ENCODE measurements at regions not wholly inside any gene's neighbourhood (a gene's known extent, or its start where the extent isn't known, plus 50 kb on each side); places are given as distances from the start of the nearest gene placed in this dataset.
A peak's percentile ranks its signal among the peaks of the same experiment; 100 is the strongest.

DNA sequence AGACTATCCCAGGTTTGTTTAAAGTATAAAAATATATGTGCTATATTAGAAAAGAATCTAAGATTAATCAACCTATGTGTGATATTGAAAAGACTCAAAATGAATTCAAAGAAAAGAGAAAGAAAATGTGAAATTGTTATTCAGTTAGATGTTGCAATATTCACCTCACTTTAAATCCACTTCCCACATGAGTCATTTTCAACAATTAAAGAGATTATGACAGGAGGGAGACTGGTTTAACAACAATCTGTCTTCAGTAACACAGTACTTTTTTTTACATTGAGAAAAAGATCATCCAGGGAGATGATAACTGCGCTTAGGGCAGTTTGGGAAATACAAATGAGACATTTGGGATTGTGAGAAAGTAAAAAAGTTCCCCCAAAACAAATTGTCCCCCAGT lies 1246.2 kb downstream of the SLITRK1 start:
- TF ChIP-seq, protein P1, sequence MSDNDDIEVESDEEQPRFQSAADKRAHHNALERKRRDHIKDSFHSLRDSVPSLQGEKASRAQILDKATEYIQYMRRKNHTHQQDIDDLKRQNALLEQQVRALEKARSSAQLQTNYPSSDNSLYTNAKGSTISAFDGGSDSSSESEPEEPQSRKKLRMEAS (IDR thresholded peaks at IDR 0.05; ENCODE audit: low read depth, low read length), result peak; percentile 31; the same call in 1 of the 2 replicates
- TF ChIP-seq POLR2A (IDR thresholded peaks at IDR 0.05; ENCODE audit: extremely low read depth, insufficient read length) (no peak), MYC (IDR thresholded peaks at IDR 0.05; ENCODE audit: low read depth, low read length) (no peak)
- TF ChIP-seq, protein P2, sequence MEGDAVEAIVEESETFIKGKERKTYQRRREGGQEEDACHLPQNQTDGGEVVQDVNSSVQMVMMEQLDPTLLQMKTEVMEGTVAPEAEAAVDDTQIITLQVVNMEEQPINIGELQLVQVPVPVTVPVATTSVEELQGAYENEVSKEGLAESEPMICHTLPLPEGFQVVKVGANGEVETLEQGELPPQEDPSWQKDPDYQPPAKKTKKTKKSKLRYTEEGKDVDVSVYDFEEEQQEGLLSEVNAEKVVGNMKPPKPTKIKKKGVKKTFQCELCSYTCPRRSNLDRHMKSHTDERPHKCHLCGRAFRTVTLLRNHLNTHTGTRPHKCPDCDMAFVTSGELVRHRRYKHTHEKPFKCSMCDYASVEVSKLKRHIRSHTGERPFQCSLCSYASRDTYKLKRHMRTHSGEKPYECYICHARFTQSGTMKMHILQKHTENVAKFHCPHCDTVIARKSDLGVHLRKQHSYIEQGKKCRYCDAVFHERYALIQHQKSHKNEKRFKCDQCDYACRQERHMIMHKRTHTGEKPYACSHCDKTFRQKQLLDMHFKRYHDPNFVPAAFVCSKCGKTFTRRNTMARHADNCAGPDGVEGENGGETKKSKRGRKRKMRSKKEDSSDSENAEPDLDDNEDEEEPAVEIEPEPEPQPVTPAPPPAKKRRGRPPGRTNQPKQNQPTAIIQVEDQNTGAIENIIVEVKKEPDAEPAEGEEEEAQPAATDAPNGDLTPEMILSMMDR (IDR thresholded peaks at IDR 0.05; ENCODE audit: low read depth, low read length), result no peak
- peak; percentile 31 for DNase-seq (ENCODE audit: low read depth)
- H3K4me3 ChIP-seq (ENCODE audit: low read depth, low read length), result no peak overlapping the region

DNA sequence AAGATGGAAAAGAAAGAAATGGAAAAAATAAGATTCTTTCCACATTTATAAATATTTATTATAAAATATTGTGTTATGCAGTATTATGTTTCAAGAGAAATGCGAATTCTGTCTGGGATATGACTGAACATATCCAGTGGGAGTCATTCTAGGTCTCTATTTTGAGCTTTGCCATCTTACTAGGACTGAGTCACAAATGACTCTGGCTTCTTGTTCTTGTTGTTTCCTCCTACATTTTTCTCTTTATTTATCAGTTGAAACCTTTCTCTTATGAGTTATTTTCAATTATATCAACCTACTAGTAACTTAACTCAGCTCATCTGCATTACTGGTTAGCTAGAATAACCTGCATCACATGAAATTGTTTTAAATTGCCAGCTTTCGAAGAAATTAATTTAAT lies 1247.3 kb downstream of the SLITRK1 start:
- DNase-seq (ENCODE audit: low read depth), result no peak
- TF ChIP-seq, protein P2 (IDR thresholded peaks at IDR 0.05; ENCODE audit: low read depth, low read length), result no peak
- TF ChIP-seq, protein P1 (IDR thresholded peaks at IDR 0.05; ENCODE audit: low read depth, low read length), result no peak
- TF ChIP-seq MYC (IDR thresholded peaks at IDR 0.05; ENCODE audit: low read depth, low read length), result no peak
- TF ChIP-seq POLR2A (IDR thresholded peaks at IDR 0.05; ENCODE audit: extremely low read depth, insufficient read length), result no peak
- no peak overlapping the region for H3K4me3 ChIP-seq (ENCODE audit: low read depth, low read length)

DNA sequence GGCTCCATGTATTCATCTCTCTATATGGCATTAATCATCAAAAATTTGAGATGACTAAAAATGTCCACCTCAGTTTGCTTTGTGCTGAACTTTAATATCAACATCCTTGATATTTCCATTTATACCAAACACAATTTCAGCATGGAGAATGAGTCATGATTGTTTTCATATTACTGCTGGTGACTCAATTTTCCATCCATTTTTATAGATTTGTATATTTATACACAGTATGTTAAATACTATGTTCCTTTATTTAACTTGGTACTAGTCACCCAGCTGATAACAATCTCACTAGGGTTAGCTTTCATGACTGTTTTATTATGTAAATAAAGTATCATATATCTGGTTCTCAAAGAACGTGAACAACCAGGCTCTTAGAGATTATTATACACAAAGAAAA lies 1255.1 kb downstream of the SLITRK1 start:
- H3K4me3 ChIP-seq (ENCODE audit: low read depth, low read length), result no peak overlapping the region
- TF ChIP-seq POLR2A (IDR thresholded peaks at IDR 0.05; ENCODE audit: extremely low read depth, insufficient read length), result no peak
- TF ChIP-seq, protein P1 (IDR thresholded peaks at IDR 0.05; ENCODE audit: low read depth, low read length), result no peak
- DNase-seq (ENCODE audit: low read depth), result no peak

DNA sequence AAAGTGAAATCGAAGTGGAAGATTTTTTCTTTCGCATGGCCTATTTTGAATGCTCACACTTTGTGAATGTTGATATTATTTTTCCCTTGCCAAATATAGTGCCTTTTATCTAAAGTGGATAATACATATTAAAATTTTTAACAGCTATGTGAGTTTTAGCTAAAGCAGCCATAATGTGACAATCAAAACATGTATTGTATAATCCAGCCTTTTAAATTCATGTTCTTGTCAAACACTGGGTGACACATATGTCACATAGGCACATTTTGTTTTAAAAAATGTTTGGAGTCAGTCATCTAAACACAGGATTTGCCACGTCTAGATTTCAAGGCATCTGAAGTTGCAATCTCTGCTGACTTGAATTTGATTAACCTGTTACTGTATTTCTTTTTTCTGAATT lies 1256.6 kb downstream of the SLITRK1 start:
- no peak for DNase-seq (ENCODE audit: low read depth)
- no peak overlapping the region for H3K4me3 ChIP-seq (ENCODE audit: low read depth, low read length)
- TF ChIP-seq MYC (IDR thresholded peaks at IDR 0.05; ENCODE audit: low read depth, low read length) (no peak), POLR2A (IDR thresholded peaks at IDR 0.05; ENCODE audit: extremely low read depth, insufficient read length) (no peak)
- TF ChIP-seq, protein P2 (IDR thresholded peaks at IDR 0.05; ENCODE audit: low read depth, low read length), result no peak
- TF ChIP-seq, protein P1 (IDR thresholded peaks at IDR 0.05; ENCODE audit: low read depth, low read length), result no peak

DNA sequence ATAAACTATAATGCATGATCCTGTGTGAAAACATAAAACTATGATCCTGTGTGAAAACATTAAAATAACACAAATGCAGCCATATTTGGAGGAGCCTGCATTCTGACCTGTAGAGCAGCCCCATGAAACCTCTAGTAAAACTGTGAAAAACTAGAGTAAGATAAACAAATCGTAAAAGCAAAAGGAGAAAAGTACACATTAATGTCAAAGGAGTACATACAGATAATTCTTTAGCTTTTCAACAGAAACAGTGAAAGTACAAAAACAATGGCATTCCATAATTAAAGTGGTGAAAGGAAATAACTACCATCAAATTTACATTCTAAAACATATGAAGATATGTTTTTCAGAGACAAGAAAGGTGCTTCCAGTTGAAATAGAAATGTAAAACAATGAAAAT lies 1267.2 kb downstream of the SLITRK1 start:
- H3K4me3 ChIP-seq (ENCODE audit: low read depth, low read length), result no peak overlapping the region
- DNase-seq (ENCODE audit: low read depth), result no peak
- TF ChIP-seq MYC (IDR thresholded peaks at IDR 0.05; ENCODE audit: low read depth, low read length), result no peak
- TF ChIP-seq, protein P1 (IDR thresholded peaks at IDR 0.05; ENCODE audit: low read depth, low read length), result no peak
- no peak for TF ChIP-seq POLR2A (IDR thresholded peaks at IDR 0.05; ENCODE audit: extremely low read depth, insufficient read length)
- TF ChIP-seq, protein P2 (IDR thresholded peaks at IDR 0.05; ENCODE audit: low read depth, low read length), result no peak

DNA sequence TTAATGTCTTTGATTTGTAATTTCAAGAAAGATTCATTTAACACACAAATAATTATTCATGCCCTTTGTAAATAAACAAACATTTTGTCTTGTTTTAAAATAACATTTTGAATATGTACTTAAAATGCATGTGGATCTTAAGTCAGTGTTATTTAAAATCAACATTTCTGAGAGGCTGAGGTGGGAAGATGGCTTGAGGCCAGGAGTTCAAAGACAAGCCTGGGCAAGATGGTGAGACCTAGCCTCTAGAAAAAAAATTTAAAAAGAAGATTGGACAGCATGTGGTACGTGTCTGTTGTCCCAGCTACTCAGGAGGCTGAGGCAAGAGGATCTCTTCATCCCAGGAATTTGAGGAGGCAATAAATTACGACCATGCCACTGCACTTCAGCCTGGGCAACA lies 1268.2 kb downstream of the SLITRK1 start:
- no peak overlapping the region for H3K4me3 ChIP-seq (ENCODE audit: low read depth, low read length)
- TF ChIP-seq, protein P2 (IDR thresholded peaks at IDR 0.05; ENCODE audit: low read depth, low read length), result no peak
- no peak for TF ChIP-seq POLR2A (IDR thresholded peaks at IDR 0.05; ENCODE audit: extremely low read depth, insufficient read length)
- DNase-seq (ENCODE audit: low read depth), result no peak
